Dedifferentiated amniotic fluid mesenchymal stem cell (primary cell): ENCODE measurements at regions not wholly inside any gene's neighbourhood (a gene's known extent, or its start where the extent isn't known, plus 50 kb on each side); places are given as distances from the start of the nearest gene placed in this dataset.

ENCODE experiments used
- DNase-seq: peaks from one replicate; pipeline ENCODE4 v3.0.0-alpha.2; 2016; ENCODE audit errors: extremely low spot score

GRCh38 chr6:165876588-165876987, 213.5 kb upstream of the PDE10A start:
- no peak for DNase-seq

GRCh38 chr6:165875946-165876345, 212.9 kb upstream of the PDE10A start:
- no peak for DNase-seq

- DNase-seq = no peak
Observed at GRCh38 chr6:165873976-165874375, 210.9 kb upstream of the PDE10A start.

DNA sequence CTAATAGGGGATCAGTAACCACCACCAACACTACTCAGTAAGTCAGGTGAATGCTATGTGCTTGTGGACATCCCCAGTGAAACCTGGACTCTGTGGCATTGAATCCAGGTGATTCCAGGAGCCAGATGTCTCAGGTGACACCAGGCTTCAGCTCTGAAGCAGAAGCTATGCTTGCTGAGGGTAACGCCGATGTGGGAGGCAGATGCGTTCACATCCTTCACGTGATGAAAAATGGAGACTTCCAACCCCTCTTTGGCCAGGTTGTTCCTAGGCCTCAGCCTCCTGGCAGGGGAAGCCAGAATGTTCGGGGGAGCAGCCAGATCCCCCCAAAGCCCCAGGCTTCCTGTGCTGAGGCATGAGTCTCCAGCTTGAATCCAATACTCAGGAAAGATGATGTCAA, 209.8 kb upstream of the PDE10A start:
- DNase-seq = no peak

DNA sequence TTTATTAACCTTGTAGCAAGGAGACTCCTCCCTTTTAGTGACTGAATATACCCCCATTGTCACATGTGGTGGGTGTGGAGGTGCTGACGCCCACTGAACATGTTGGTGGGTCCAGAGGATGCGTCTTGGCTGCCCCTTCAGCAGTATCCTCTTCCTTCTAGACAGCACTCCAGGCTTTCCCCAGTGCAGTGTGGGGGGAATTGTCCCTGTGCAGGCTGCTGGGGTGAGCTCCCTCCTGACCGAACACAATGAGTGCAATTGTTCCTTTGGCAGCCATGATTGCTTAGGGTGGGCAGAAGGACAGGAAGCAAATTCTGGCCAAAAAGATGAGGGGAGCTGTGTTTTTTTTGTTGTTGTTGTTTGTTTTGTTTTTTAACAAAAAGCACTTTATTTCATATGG, 209.3 kb upstream of the PDE10A start:
- no peak for DNase-seq

DNA sequence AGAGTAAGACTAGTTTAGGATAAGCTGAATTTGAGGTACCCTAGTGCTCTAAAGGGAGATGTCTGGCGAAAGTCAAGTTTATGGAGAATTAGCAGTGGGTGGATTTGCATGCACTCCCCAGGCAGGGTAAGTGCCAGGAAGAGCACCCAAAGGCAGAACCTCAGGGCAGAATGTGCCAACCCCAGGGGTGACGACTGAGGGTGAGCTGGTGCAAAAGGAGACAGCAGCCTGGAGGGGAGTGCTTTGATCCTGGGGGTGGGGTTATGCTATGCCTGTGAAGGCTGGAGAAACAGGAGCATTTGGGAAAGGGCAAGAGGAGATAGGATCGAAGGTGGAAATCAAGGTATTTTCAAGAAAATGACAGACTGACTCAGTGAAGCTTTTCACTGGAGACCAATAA, 208.5 kb upstream of the PDE10A start:
- DNase-seq = no peak

DNA sequence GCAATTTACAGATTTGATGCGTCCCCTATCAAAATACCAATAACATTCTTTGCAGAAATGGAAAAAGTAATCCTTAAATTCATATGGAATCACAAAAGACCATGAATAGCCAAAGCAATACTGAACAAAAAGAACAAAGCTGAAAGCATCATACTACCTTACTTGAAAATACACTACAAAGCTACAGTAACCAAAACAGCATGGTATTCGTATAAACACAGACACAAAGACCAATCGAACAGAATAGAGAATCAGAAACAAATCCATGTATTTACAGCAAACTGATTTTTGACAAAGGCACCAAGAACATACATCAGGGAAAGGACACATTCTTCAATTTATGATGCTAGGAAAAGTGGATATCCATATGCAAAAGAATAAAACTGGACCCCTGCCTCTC, 206.5 kb upstream of the PDE10A start:
- DNase-seq = no peak

- DNase-seq = no peak
Observed at GRCh38 chr6:165864925-165865324, 201.9 kb upstream of the PDE10A start.

- no peak for DNase-seq
Observed at GRCh38 chr6:165864218-165864617, 201.2 kb upstream of the PDE10A start.

DNA sequence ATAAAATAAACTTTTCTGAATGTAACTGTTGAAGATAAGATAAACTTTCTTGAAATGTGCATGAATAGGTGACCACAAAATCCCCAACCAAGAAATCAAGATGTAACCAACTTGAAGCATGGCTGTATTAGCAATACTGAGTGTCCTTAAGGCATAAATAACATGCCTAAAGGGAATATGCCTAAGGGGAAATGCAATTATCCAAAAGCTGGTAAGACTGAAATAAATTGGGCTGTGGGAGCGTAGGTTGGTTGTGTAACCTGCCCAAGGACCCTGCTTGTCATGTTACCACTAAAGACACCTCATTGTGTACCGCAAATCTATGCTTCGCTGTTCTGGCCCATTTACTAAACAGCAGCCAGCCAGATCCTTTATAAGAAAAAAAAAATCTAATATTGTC, 200.8 kb upstream of the PDE10A start:
- DNase-seq = no peak

GRCh38 chr6:165862813-165863212, 199.8 kb upstream of the PDE10A start:
- no peak for DNase-seq

GRCh38 chr6:165861226-165861625, 198.2 kb upstream of the PDE10A start:
- no peak for DNase-seq

DNA sequence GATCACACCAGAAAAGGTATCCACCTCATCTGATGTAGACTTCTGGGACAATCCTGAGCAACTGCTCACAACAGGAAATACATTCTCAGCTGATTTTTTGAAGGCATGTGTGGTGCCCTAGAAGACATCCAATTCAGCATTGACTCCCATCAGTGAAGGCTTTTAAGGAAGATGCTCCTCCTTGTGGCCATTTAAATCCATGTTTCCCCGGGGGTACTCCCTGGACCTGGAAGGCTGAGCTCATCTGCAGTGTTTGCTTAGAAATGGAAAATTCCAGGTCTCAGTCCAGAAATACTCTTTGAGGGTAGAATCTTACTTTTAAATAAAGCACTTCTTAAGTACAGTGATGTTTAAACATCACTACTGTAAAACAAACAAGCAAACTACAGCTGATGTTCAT, 195.5 kb upstream of the PDE10A start:
- no peak for DNase-seq

- no peak for DNase-seq
Observed at GRCh38 chr6:165855856-165856255, 192.8 kb upstream of the PDE10A start.

GRCh38 chr6:165854863-165855593, 192.0 kb upstream of the PDE10A start:
- DNase-seq = no peak

DNA sequence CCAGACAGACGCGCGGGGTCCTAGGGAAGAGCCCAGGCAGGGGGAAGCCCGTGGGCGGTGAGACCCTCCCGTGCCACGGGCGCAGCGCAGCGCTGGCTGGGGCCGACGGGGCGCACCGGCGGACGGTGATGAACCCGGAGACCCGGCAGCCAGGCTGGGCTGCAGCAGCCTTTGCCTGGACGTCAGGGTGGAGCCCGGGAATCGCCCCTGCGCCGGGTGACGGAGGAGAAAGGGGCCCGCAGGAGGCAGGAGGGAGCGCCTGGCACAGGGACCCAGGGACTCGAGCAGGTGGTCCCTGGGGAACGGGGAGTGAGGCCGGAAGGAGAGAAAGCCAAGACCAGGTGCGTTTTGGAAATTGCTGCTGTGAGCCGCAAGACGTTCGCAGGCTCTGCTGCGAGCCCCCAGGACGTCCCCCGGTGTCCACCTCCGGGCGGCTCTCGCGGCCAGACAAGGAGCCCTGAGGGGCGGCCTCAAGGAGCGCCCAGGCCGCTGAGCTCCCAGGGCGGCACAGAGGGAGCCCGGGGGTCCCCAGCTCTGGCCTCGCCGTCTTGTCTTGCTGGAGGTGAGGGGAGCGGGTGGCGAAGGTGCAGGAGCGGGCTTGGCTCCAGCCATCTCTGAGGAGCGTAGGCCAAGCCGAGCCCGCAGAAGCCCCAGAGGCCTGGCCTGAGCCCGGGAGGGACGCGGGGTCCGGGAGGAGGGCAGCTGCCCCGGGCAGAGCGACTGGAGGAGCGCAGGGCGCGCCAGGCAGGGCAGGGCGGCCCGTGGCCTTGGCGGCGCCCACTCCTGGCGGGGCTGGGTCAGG, 191.2 kb upstream of the PDE10A start:
- DNase-seq = no peak

DNA sequence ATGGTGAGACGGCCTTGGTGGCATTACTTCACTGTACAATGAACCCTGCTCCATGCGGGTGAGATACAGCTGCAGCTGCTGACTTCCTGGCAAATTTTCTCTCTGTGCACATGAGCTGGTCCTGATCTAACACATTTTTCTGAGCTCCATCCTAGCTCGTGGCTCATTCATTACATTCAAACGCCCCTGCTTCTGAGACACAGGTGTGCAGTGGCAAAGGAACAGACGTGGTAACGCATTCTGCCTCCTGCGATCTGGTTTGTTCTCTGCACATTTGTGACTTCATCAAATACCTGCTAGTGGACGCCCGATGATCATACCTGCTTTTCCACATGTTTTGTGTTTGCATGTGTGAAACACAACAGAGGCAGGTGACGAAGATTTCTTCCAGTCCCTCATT, 189.6 kb upstream of the PDE10A start:
- no peak for DNase-seq

DNA sequence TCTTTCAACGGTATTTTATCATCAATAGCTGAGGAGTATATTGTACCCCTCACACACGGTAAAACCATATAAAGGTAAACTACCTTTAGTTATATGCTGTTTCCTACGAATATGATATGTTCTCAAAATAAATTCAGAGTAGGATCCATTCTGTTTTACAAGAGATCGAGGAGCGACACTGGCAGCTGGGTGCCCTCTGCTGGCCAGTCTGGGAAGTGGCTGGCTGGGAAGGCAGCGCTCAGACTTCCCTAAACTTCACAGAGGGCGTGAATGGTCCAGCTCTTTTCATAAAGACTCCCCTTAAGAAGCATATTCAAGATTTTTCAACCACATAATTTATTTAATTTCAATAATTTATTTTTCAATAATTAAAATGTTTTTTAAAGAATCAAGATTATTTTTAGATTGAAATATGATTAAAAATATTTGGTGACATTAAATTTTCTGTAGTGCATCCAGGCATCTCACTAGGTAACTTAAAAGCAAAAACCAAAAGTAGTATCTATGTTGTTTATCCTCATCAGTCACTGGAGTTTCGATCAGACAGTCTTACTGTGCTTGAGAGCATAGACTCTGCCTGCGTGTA, 187.5 kb upstream of the PDE10A start:
- DNase-seq = no peak

GRCh38 chr6:165849534-165850430, 186.7 kb upstream of the PDE10A start:
- no peak for DNase-seq

- no peak for DNase-seq
Observed at GRCh38 chr6:165848086-165848426, 185.0 kb upstream of the PDE10A start.

DNA sequence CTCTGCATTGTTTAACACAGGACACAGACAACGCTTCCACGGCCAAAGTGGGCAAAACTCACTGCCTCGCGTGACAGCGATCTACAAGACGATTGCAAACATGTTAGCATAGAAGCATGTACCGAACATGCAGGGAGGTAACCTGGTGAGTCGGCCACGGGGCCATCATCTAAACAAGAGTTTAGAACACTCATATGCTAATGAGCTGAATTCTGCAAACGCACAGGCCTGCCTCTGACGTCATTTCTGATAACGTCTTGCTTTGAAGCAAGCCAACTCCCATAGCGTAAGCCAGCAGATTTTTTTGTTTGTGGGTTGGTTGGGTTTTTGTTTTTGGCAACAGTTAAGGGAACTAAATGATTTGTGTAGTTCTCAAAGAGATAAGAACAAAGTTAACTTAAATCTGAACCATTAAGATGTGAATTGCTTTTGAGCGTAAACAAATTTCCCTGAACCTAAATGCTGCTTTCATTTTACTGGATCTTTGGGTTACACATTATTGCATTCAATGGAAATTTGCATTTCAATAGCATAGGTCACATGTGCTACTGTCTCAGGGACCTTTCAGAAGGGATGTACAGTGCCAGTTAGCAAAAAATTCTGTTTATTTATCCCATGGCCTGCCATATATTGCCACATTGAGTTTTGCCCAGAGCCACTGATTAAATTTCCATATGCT, 184.5 kb upstream of the PDE10A start:
- no peak for DNase-seq
